ENCODE measurements at regions not wholly inside any gene's neighbourhood (a gene's known extent, or its start where the extent isn't known, plus 50 kb on each side); places are given as distances from the start of the nearest gene placed in this dataset.

GRCh38 chr3:30493911-30494311 is 112.5 kb upstream of the TGFBR2 start:
- peak; percentile 39 for DNase-seq (ENCODE audit: low read depth, low spot score)

- DNase-seq (ENCODE audit: low read depth, low spot score), result no peak
These were observed 111.0 kb upstream of the TGFBR2 start for GRCh38 chr3:30495172-30496065.

GRCh38 chr3:30496066-30496966 is 110.1 kb upstream of the TGFBR2 start:
- DNase-seq (ENCODE audit: low read depth, low spot score), result peak; percentile 89

- DNase-seq (ENCODE audit: low read depth, low spot score), result no peak
These were observed 107.8 kb upstream of the TGFBR2 start for GRCh38 chr3:30498587-30498967.

GRCh38 chr3:30500666-30501399 is 105.6 kb upstream of the TGFBR2 start:
- DNase-seq (ENCODE audit: low read depth, low spot score), result no peak

- DNase-seq (ENCODE audit: low read depth, low spot score), result no peak
These were observed 104.9 kb upstream of the TGFBR2 start for GRCh38 chr3:30501526-30501925.

GRCh38 chr3:30502051-30502741 is 104.2 kb upstream of the TGFBR2 start:
- DNase-seq (ENCODE audit: low read depth, low spot score), result no peak

GRCh38 chr3:30502742-30503073 is 103.7 kb upstream of the TGFBR2 start:
- DNase-seq (ENCODE audit: low read depth, low spot score), result no peak

GRCh38 chr3:30503446-30503845 is 103.0 kb upstream of the TGFBR2 start:
- no peak for DNase-seq (ENCODE audit: low read depth, low spot score)

- DNase-seq (ENCODE audit: low read depth, low spot score), result peak; percentile 34
These were observed 101.5 kb upstream of the TGFBR2 start for GRCh38 chr3:30504939-30505338.

- DNase-seq (ENCODE audit: low read depth, low spot score), result no peak
These were observed 100.4 kb upstream of the TGFBR2 start for GRCh38 chr3:30505866-30506520.

- DNase-seq (ENCODE audit: low read depth, low spot score), result no peak
These were observed 98.1 kb upstream of the TGFBR2 start for GRCh38 chr3:30508339-30508738.

GRCh38 chr3:30510596-30510995 is 95.8 kb upstream of the TGFBR2 start:
- DNase-seq (ENCODE audit: low read depth, low spot score), result no peak

- DNase-seq (ENCODE audit: low read depth, low spot score), result peak; percentile 72
These were observed 94.7 kb upstream of the TGFBR2 start for GRCh38 chr3:30511524-30512251.

GRCh38 chr3:30512576-30512975 is 93.8 kb upstream of the TGFBR2 start:
- no peak for DNase-seq (ENCODE audit: low read depth, low spot score)

GRCh38 chr3:30513374-30514152 is 92.8 kb upstream of the TGFBR2 start:
- no peak for DNase-seq (ENCODE audit: low read depth, low spot score)

GRCh38 chr3:30516238-30516637 is 90.2 kb upstream of the TGFBR2 start:
- DNase-seq (ENCODE audit: low read depth, low spot score), result peak; percentile 38

- peak; percentile 88 for DNase-seq (ENCODE audit: low read depth, low spot score)
These were observed 88.1 kb upstream of the TGFBR2 start for GRCh38 chr3:30518181-30518864.

- DNase-seq (ENCODE audit: low read depth, low spot score), result no peak
These were observed 87.5 kb upstream of the TGFBR2 start for GRCh38 chr3:30518872-30519271.
